ENCODE measurements at regions not wholly inside any gene's neighbourhood (a gene's known extent, or its start where the extent isn't known, plus 50 kb on each side); places are given as distances from the start of the nearest gene placed in this dataset.
"Not testable (repeated sequence)": the region's sequence is repeated elsewhere in the genome, so short reads cannot be mapped to it uniquely, and the experiment has no call there.

DNA sequence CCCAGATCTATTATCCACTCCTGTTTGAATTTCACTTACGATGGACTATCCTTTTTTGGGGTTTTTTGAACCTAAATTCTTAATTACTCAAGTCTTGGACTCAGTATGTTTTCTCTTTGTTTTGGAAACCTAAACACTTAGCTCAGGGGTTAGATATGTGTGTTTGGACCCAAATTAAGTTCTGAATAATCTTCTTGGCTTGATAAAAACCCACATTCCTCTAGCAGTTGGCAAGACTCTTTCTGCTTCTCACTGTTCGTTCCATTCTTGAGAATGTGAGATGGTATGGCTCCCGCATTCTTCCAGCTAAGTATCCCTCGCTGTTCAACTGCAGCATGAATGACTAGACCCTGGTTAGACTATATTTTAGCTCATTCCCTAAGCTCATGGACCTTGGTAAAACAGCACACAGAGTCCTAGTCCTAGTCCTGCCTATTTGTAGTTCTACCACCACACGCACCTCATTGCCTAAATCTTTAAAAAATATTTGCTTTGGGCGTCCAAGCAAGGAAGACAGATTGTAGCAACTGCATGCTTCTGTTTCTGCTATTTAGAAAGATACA lies 860.0 kb downstream of the RPS29 start:
- DNase-seq (ENCODE audit: low read depth) = no peak

GRCh38 chr14:48725051-48725734 lies 861.0 kb downstream of the RPS29 start:
- no peak for DNase-seq (ENCODE audit: low read depth)

GRCh38 chr14:48723841-48724495 lies 862.2 kb downstream of the RPS29 start:
- no peak for DNase-seq (ENCODE audit: low read depth)

DNA sequence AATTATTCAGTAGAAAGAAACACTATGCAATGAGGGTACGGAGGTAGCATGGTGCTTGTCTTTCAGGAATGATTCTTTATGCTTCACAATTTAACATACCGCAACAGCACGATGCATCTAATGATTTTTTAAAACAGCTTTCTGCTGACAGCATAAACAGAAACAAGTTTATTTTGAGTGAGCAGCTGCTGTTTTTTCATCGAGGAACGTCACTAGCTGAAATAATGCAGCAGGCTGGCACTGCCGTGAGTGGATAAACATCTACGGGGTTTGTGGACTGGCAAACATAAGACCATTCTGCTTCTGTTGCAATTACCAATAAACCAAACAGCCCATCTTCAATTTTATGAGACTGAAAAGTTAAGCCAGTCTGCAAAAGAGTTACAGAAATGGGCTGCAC lies 871.8 kb downstream of the RPS29 start:
- DNase-seq (ENCODE audit: low read depth) = no peak

GRCh38 chr14:48710133-48710532 lies 876.0 kb downstream of the RPS29 start:
- DNase-seq (ENCODE audit: low read depth) = no peak

DNA sequence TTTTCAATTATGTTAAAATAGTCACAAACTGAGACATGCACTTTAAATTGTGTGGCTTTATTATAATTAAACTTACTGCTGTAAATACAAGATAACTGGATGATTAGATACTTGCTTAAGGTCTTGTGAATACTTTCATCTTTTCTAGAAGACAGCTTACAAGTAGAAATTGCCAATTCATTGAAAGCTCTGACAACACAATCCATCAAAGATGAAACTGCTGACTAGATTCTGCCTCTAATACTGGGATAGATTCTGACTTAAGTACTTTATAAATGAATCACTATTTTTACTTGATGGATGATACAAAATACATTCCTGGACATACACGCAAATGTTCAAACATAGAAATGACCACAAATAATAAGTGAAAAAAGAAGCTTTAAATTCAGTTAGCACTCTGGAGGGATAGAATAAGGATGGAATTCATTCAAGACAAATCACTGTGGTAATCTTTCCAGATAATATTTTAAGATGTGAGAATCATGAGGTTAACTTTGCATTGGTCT lies 876.8 kb downstream of the RPS29 start:
- no peak for DNase-seq (ENCODE audit: low read depth)

- DNase-seq (ENCODE audit: low read depth) = no peak
Measured at GRCh38 chr14:48704639-48705038, 881.5 kb downstream of the RPS29 start.

DNA sequence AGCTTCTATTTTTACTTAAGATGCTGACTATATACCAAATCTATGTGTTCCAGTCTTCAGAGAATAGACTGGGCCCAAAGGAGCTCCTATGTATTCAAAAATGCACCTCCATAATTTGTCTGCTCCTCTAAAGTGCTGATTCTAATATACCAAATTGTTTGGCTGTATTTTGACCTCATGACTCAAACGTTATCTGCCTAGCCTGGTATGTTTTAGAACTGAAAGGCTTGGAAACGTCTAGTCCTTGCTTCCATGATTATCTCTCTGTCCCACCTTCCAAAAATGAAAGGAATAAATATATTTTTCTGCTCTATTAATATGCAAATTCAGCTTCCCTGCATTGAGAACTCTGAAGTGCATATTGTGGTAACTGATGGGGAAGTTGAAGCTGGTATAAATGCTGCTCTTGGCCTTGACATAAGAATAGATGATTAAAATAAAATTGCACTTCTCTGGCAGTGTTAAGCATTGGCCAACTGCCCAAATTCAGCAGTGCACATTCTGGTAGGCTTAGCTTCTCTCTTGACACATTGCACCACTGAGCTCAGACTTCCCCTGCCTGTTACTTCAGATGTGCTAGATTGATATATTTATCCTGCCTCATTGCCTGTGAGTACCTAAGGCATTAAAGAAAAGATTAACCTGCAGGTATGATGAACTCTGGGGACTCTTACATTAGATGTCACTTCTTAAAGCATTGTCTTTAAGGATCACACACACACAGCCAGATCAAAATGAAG lies 882.3 kb downstream of the RPS29 start:
- DNase-seq (ENCODE audit: low read depth) = no peak

DNA sequence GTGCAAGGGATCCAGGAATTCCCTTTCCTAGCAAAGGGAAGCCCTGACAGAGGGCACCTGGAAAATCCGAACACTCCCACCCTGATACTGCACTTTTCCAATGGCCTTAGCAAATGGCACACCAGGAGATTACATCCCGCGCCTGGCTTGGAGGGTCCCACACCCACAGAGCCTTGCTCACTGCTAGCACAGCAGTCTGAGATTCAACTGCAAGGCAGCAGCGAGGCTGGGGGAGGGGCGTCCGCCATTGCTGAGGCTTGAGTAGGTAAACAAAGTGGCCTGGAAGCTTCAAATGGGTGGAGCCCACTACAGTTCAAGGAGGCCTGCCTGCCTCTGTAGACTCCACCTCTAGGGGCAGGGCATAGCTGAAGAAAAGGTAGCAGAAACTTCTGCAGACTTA lies 888.8 kb downstream of the RPS29 start:
- not testable (repeated sequence) for DNase-seq (ENCODE audit: low read depth)

DNA sequence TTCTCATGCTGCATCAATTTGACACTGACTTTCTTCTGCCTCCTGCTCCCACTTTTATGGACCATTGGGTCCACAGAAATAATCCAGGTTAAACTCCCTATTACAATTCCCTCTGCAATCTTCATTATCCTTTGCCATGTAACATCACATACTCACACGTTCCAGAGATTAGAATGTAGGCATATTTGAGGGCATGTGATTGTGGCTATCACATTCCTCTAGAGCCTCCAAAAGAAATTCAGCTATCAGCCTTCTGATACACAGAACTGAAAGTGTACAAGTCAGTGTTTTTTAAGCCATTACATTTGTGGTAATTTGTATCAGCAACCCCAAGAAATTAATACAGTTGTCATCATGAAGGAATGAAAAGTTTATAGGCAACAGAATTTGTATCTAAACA lies 892.4 kb downstream of the RPS29 start:
- no peak for DNase-seq (ENCODE audit: low read depth)

- no peak for DNase-seq (ENCODE audit: low read depth)
Measured at GRCh38 chr14:48690349-48690748, 895.8 kb downstream of the RPS29 start.

GRCh38 chr14:48686650-48687049 lies 899.5 kb downstream of the RPS29 start:
- DNase-seq (ENCODE audit: low read depth) = no peak

DNA sequence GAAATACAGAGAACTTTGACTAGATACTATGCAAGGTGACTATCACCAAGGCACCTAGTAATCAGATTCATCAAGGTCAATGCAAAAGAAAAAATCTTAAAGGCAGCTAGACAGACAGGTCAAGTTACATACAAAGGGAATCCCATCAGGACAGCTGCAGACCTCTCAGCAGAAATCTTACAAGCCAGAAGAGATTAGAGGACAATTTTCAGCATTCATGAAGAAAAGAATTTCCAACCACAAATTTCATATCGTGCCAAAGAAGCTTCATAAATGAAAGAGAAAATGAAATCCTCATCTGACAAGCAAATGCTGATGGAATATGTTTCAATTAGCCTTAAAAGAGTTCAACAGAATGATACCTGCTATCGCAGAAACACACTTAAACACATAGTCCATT lies 913.7 kb downstream of the RPS29 start:
- no peak for DNase-seq (ENCODE audit: low read depth)

- DNase-seq (ENCODE audit: low read depth) = no peak
Measured at GRCh38 chr14:48670939-48671338, 915.2 kb downstream of the RPS29 start.

DNA sequence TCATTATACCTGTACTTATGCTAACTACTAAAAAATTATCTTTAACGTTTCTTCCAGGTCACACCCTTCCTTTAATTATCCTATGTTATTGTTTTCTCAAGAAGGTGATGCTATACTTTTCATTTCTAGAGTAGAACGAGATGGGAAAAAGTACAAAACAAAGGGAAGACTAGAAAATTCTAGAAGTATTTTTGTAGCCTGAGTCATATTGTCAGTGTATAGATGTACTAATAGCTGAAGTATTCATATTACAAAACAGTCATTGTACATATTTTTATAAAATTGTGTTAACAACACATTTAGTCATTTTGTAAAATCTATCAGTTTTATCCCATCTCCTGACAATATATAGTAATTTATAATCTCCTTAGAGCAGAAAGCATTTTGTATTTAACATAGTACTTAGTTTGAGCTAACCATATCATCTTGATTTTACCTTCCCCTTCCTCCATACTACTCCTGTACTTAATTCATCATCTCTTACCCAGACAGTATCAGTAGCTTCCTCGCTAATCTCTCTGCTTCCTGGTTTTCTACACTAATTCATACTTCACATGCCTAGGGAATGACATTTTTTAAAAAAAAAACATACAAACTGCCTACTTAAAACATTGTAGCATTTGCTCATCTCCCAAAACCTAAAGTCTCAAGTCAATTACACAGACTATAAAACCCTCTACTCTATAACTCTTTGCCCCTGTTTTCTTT lies 920.9 kb downstream of the RPS29 start:
- peak; percentile 20 for DNase-seq (ENCODE audit: low read depth)

DNA sequence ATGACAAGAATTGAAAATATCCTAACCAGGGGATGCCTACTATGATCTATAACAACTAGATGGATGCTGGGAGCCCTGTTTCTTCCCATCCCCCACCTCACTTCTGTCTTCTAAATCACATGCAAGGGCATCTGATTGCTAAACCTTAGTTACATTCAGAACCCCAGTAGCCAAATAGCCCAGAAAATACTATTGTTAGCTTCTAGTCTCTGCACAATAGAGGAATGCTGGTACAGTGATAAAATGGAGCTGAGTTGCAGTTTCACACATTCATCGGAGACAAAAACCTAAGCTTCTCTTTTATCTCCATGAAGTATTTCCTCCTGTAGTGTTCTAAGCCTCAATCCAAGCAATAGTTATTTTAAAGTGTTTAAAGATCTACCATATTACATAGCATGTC lies 942.9 kb downstream of the RPS29 start:
- DNase-seq (ENCODE audit: low read depth) = no peak

DNA sequence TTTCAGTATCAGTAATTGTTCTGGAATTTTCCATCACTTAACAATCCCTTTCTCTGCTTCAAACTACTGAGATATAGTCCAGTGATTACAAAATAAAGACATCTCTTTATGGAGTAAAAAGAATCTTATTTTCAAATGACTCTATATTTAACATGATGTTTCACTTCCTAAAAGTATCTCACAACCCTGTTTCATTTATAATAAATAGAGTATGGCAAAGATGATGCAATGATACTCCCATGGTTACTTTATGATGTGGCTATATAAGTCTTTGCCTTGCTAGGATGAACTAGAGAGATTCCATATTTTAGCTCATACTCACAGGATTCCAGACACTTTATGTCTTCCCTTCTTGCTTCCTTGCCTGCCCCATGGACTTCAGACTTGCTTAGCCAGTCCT lies 953.5 kb upstream of the MDGA2 start:
- no peak for DNase-seq (ENCODE audit: low read depth)

- peak; percentile 11 for DNase-seq (ENCODE audit: low read depth)
Measured at GRCh38 chr14:48622980-48623379, 947.6 kb upstream of the MDGA2 start.

DNA sequence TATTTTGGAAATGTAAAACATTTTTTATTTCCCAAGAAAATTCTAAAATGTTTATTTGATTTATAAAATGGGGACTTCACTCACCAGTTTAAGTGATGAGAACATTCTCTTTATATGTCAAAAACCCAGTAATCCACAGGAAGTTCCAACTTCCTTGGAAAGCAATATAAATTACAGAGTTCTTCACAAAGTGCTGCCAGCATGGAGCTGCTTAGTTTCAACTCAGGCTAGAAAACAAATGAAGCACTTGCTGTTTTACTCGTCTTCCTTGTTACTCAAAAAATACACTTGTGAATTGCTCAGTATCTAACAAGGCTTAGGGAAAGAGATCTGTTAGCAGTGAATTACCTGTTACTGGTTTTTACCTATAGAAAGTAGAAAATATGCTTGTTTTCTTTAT lies 942.7 kb upstream of the MDGA2 start:
- no peak for DNase-seq (ENCODE audit: low read depth)

DNA sequence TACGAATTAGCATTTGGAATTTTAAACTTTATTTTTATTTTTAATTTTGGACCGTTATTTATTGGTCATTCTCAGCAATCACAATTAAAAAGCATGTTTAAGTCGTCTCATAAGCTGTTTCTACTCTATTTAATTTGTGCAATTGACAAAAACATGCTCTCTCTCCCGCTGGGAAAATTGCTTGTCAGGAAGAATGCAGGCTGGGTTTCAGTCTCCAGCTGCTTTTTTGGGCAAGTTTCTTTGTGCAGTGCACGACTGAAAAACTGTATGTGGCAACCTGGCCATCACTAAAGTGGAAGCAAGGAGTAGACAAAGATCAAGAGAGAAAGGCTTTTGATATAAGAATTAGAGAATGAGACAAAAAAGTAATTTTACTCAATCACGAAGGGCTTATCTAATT lies 941.5 kb upstream of the MDGA2 start:
- DNase-seq (ENCODE audit: low read depth) = no peak

DNA sequence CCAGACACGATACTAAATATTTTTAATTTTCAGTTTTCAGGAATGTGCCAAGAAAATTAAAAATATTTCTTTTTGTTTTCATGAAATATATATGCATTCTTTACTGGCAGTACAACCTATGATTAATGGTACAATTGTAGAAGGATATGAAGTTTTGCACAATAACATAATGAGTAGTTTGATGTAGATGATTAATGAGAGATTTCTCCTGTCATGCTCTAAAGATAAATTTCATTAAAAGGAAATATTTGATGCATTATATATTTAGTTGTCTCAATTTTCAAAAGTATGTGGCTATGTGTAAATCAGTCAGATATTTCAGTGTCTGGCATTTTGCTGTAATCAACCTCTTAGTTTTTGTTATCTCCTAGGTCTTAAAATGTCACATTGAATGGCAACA lies 940.2 kb upstream of the MDGA2 start:
- no peak for DNase-seq (ENCODE audit: low read depth)

GRCh38 chr14:48614003-48614402 lies 938.6 kb upstream of the MDGA2 start:
- no peak for DNase-seq (ENCODE audit: low read depth)
